Activated CD4-positive, alpha-beta T cell treated with anti-CD3 and anti-CD28 coated beads, Interleukin-2, amount 50 U/mL, for 16 hours (primary cell): ENCODE measurements at regions not wholly inside any gene's neighbourhood (a gene's known extent, or its start where the extent isn't known, plus 50 kb on each side); places are given as distances from the start of the nearest gene placed in this dataset.

ENCODE experiments used
- DNase-seq: peaks from one replicate; pipeline ENCODE4 v3.0.0-alpha.2; 2020

- no peak for DNase-seq
Measured at GRCh38 chr11:69348414-69349235, 54.7 kb downstream of the MYEOV start.

- no peak for DNase-seq
Measured at GRCh38 chr11:69350040-69350439, 56.1 kb downstream of the MYEOV start.

GRCh38 chr11:69350596-69350995, 56.6 kb downstream of the MYEOV start:
- DNase-seq = no peak

GRCh38 chr11:69351460-69351859, 57.5 kb downstream of the MYEOV start:
- no peak for DNase-seq

- no peak for DNase-seq
Measured at GRCh38 chr11:69352166-69352565, 58.2 kb downstream of the MYEOV start.

GRCh38 chr11:69352715-69353319, 58.9 kb downstream of the MYEOV start:
- DNase-seq = peak; percentile 41

- DNase-seq = no peak
Measured at GRCh38 chr11:69353696-69354544, 60.0 kb downstream of the MYEOV start.

- no peak for DNase-seq
Measured at GRCh38 chr11:69354545-69354897, 60.6 kb downstream of the MYEOV start.

- DNase-seq = no peak
Measured at GRCh38 chr11:69355346-69355940, 61.5 kb downstream of the MYEOV start.

- DNase-seq = no peak
Measured at GRCh38 chr11:69355959-69356702, 62.2 kb downstream of the MYEOV start.

- no peak for DNase-seq
Measured at GRCh38 chr11:69356703-69357457, 62.9 kb downstream of the MYEOV start.

GRCh38 chr11:69357458-69358397, 63.8 kb downstream of the MYEOV start:
- no peak for DNase-seq

GRCh38 chr11:69358398-69359020, 64.6 kb downstream of the MYEOV start:
- DNase-seq = no peak

GRCh38 chr11:69359735-69360480, 66.0 kb downstream of the MYEOV start:
- no peak for DNase-seq

- no peak for DNase-seq
Measured at GRCh38 chr11:69360606-69361005, 66.7 kb downstream of the MYEOV start.

- DNase-seq = no peak
Measured at GRCh38 chr11:69361048-69361447, 67.1 kb downstream of the MYEOV start.

- no peak for DNase-seq
Measured at GRCh38 chr11:69361466-69361865, 67.5 kb downstream of the MYEOV start.

- no peak for DNase-seq
Measured at GRCh38 chr11:69362315-69362714, 68.4 kb downstream of the MYEOV start.

- DNase-seq = no peak
Measured at GRCh38 chr11:69364921-69365320, 71.0 kb downstream of the MYEOV start.
